CD14-positive monocyte (primary cell): ENCODE measurements at regions not wholly inside any gene's neighbourhood (a gene's known extent, or its start where the extent isn't known, plus 50 kb on each side); places are given as distances from the start of the nearest gene placed in this dataset.

Source experiments
- DNase-seq, 3 donors: peaks; one replicate each; pipeline ENCODE4 v3.0.0-alpha.2; 2011 to 2022
- H2AFZ ChIP-seq: 2 replicates; pipeline ENCODE4 v1.6.0; 2012; ENCODE audit warnings: mild to moderate bottlenecking, low read depth, low read length, inconsistent platforms; ENCODE audit not compliant: insufficient read depth, poor library complexity, severe bottlenecking
- H3K27ac ChIP-seq, 2 donors: 1 replicate in 1 of 2; 2 replicates in 1 of 2; pipeline ENCODE4 v1.5.1; 2012 to 2013; ENCODE audit warnings: low read length in 2 of 2, control low read depth in 1 of 2, inconsistent platforms in 1 of 2, low read depth in 1 of 2, mild to moderate bottlenecking in 1 of 2
- H3K27me3 ChIP-seq, 2 donors: one replicate each; pipeline versions ENCODE4 v1.6.0 to v1.6.1; 2011 to 2013; ENCODE audit warnings: low read length in 2 of 2; ENCODE audit not compliant: control insufficient read depth in 2 of 2, insufficient read depth in 2 of 2
- H3K36me3 ChIP-seq, 2 donors: replicated peaks in 1 of 2; 1 replicate in 1 of 2; 2 replicates in 1 of 2; pipeline versions ENCODE4 v1.5.1 to v1.6.1; 2012 to 2013; ENCODE audit warnings: low read length in 2 of 2, control low read depth in 1 of 2, inconsistent platforms in 1 of 2, mild to moderate bottlenecking in 1 of 2; ENCODE audit not compliant: insufficient read depth in 2 of 2, control insufficient read depth in 1 of 2
- H3K4me1 ChIP-seq, 2 donors: 1 replicate in 1 of 2; 2 replicates in 1 of 2; pipeline versions ENCODE4 v1.5.1 to v1.6.1; 2012 to 2013; ENCODE audit warnings: low read length in 2 of 2, control low read depth in 1 of 2, inconsistent platforms in 1 of 2, mild to moderate bottlenecking in 1 of 2, moderate library complexity in 1 of 2; ENCODE audit not compliant: insufficient read depth in 2 of 2, control insufficient read depth in 1 of 2
- H3K4me2 ChIP-seq: replicated peaks from 2 replicates; pipeline ENCODE3; 2012; ENCODE audit warnings: low read length, moderate library complexity, mild to moderate bottlenecking; ENCODE audit not compliant: poor library complexity, severe bottlenecking; ENCODE audit errors: extremely low read depth
- H3K4me3 ChIP-seq, 3 experiments: fragments of 200-600 bp in 1 of 3; sonication (generic) in 1 of 3; replicated peaks in 1 of 3; 1 replicate in 2 of 3; 2 replicates in 1 of 3; pipeline ENCODE4 v1.5.1; 2011 to 2013; ENCODE audit warnings: low read length in 3 of 3, mild to moderate bottlenecking in 3 of 3, control low read depth in 2 of 3, low read depth in 2 of 3, inconsistent platforms in 1 of 3, moderate library complexity in 1 of 3
- H3K79me2 ChIP-seq: 2 replicates; pipeline ENCODE4 v1.6.0; 2012; ENCODE audit warnings: mild to moderate bottlenecking, control low read depth, inconsistent platforms, low read length, moderate library complexity; ENCODE audit not compliant: insufficient read depth
- H3K9ac ChIP-seq: 2 replicates; pipeline ENCODE4 v1.6.0; 2017; ENCODE audit warnings: low read length, mild to moderate bottlenecking; ENCODE audit not compliant: insufficient read depth, poor library complexity, severe bottlenecking
- H3K9me3 ChIP-seq, 2 donors: replicated peaks in 1 of 2; 1 replicate in 1 of 2; 2 replicates in 1 of 2; pipeline versions ENCODE4 v1.5.1 to v1.6.1; 2012 to 2013; ENCODE audit warnings: low read length in 2 of 2, control low read depth in 1 of 2; ENCODE audit not compliant: control insufficient read depth in 1 of 2, insufficient read depth in 1 of 2
- H4K20me1 ChIP-seq: 2 replicates; pipeline ENCODE4 v1.6.0; 2012; ENCODE audit warnings: mild to moderate bottlenecking, low read length, control low read depth, moderate library complexity; ENCODE audit not compliant: insufficient read depth
- H3K27ac Mint-ChIP-seq, 7 donors: one replicate each; pipeline ENCODE4 v1.8.0; 2020; ENCODE audit warnings: mild to moderate bottlenecking in 7 of 7, mixed read lengths in 7 of 7, moderate library complexity in 6 of 7, inconsistent platforms in 2 of 7
- H3K27me3 Mint-ChIP-seq, 3 donors: one replicate each; pipeline ENCODE4 v1.8.0; 2021 to 2022; ENCODE audit warnings: low read depth in 3 of 3, mild to moderate bottlenecking in 3 of 3, mixed read lengths in 3 of 3, moderate library complexity in 3 of 3, inconsistent platforms in 1 of 3
- H3K36me3 Mint-ChIP-seq, 2 donors: one replicate each; pipeline ENCODE4 v1.8.0; 2020; ENCODE audit warnings: mixed read lengths in 2 of 2, inconsistent platforms in 1 of 2, mild to moderate bottlenecking in 1 of 2
- H3K4me1 Mint-ChIP-seq: one replicate; pipeline ENCODE4 v1.8.0; 2020; ENCODE audit warnings: mild to moderate bottlenecking, mixed read lengths
- H3K4me3 Mint-ChIP-seq, 2 donors: one replicate each; pipeline ENCODE4 v1.8.0; 2020; ENCODE audit warnings: mild to moderate bottlenecking in 2 of 2, mixed read lengths in 2 of 2, moderate library complexity in 1 of 2
- H3K9me3 Mint-ChIP-seq, 7 donors: one replicate each; pipeline ENCODE4 v1.8.0; 2020 to 2022; ENCODE audit warnings: mixed read lengths in 7 of 7, mild to moderate bottlenecking in 6 of 7, moderate library complexity in 6 of 7, inconsistent platforms in 2 of 7
- whole genome bisulfite sequencing: methylation state at CpG from one replicate; pipeline ENCODE4 v1.1.5; 2013; ENCODE audit warnings: missing lambda C conversion rate; ENCODE audit not compliant: insufficient coverage; 5-methylcytosine and 5-hydroxymethylcytosine counted together
- intact Hi-C, 2 donors: fragments of 100-400 bp; cut with micrococcal nuclease; formaldehyde crosslinking; loops; one replicate each; pipeline versions ENCODE4 v1.15.0 to v1.15.1; 2023
- TF ChIP-seq, protein P1 (sequence below): fragments of 200-600 bp; IDR thresholded peaks from one replicate; pipeline ENCODE4 v1.8.0; 2022; ENCODE audit warnings: antibody characterized with exemption, mild to moderate bottlenecking

DNA sequence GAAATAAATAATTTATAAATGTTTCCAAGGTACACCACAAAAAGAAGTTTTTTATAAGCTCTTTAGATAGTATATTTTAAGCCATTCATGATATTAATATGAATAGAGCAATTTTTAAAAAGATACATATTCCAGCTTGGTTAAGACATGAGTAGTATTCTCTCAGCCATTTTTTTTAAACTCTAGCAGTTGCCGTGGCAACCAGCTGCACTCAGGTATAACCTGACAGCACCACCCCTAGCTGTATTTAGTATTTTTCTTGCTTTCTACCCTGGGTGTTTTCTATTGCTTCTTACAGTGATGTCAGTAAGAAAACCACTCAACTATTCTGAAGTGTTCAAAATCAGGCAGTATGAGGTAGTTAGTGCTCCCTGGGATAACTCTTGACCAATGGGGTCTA lies 496.3 kb upstream of the CNTN3 start:
- intact Hi-C loops = no loop called here
- no CpG with 5 or more reads among the region's 1 CpG for WGBS
- Histone ChIP-seq H3K4me2 (no peak overlapping the region), H4K20me1 (no peaks in the 10 kb centered on the region), H3K9me3 (peaks cover 0 to 4% of the 10 kb centered on the region in 2 donors), H3K4me1 (no peaks in the 10 kb centered on the region), H3K4me3 (no peak overlapping the region), H2AFZ (no peak overlapping the region), H3K36me3 (no peaks in the 10 kb centered on the region), H3K27ac (no peak overlapping the region), H3K9ac (no peak overlapping the region), H3K79me2 (no peaks in the 10 kb centered on the region), H3K27me3 (no peaks in the 10 kb centered on the region)
- H3K27ac Mint-ChIP-seq = no peak overlapping the region
- DNase-seq = no peak
- H3K9me3 Mint-ChIP-seq = peaks cover 0 to 12% (median 0%) of the 10 kb centered on the region in 7 donors
- H3K27me3 Mint-ChIP-seq = no peaks in the 10 kb centered on the region
- TF ChIP-seq, protein P1, sequence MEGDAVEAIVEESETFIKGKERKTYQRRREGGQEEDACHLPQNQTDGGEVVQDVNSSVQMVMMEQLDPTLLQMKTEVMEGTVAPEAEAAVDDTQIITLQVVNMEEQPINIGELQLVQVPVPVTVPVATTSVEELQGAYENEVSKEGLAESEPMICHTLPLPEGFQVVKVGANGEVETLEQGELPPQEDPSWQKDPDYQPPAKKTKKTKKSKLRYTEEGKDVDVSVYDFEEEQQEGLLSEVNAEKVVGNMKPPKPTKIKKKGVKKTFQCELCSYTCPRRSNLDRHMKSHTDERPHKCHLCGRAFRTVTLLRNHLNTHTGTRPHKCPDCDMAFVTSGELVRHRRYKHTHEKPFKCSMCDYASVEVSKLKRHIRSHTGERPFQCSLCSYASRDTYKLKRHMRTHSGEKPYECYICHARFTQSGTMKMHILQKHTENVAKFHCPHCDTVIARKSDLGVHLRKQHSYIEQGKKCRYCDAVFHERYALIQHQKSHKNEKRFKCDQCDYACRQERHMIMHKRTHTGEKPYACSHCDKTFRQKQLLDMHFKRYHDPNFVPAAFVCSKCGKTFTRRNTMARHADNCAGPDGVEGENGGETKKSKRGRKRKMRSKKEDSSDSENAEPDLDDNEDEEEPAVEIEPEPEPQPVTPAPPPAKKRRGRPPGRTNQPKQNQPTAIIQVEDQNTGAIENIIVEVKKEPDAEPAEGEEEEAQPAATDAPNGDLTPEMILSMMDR = no peak
- no peaks in the 10 kb centered on the region for H3K4me1 Mint-ChIP-seq
- no peak overlapping the region for H3K4me3 Mint-ChIP-seq
- no peaks in the 10 kb centered on the region for H3K36me3 Mint-ChIP-seq

DNA sequence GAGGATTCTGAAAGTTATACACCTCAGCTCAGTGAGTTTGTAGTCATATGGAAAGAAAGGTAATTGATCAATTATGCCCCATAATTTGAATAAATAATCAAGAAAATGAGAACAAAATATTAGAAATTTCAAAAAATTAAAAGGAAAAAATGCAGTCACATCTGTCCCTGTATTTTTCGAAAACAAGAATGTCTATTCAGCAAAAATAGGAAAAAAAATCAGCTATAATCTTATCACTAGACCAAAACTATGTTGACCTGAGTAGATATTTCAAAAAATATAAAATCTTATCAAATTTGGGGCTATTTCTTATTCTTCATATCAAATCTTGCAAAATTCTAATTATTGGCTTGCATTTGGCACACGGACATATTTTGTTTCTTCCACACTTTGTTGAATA lies 501.2 kb upstream of the CNTN3 start:
- no peak overlapping the region for H3K27ac Mint-ChIP-seq
- H3K36me3 Mint-ChIP-seq = no peaks in the 10 kb centered on the region
- no peaks in the 10 kb centered on the region for H4K20me1 ChIP-seq
- no peaks in the 10 kb centered on the region for H3K27me3 Mint-ChIP-seq
- no peak for DNase-seq
- peaks cover 0 to 11% (median 2%) of the 10 kb centered on the region in 7 donors for H3K9me3 Mint-ChIP-seq
- no peak overlapping the region for H3K4me3 ChIP-seq
- no peaks in the 10 kb centered on the region for H3K79me2 ChIP-seq
- TF ChIP-seq, protein P1 = no peak
- no peak overlapping the region for H2AFZ ChIP-seq
- H3K4me1 ChIP-seq = no peaks in the 10 kb centered on the region
- no peak overlapping the region for H3K4me2 ChIP-seq
- H3K27me3 ChIP-seq = no peaks in the 10 kb centered on the region
- H3K27ac ChIP-seq = no peak overlapping the region
- intact Hi-C loops = no loop called here
- no CpG with 5 or more reads among the region's 2 CpGs for WGBS
- H3K4me3 Mint-ChIP-seq = no peak overlapping the region
- no peaks in the 10 kb centered on the region for H3K36me3 ChIP-seq
- no peak overlapping the region for H3K9ac ChIP-seq
- H3K9me3 ChIP-seq = peaks cover 3 to 4% of the 10 kb centered on the region in 2 donors
- no peaks in the 10 kb centered on the region for H3K4me1 Mint-ChIP-seq
